ENCODE measurements at regions not wholly inside any gene's neighbourhood (a gene's known extent, or its start where the extent isn't known, plus 50 kb on each side); places are given as distances from the start of the nearest gene placed in this dataset.

GRCh38 chr9:115606838-115607237 is 488.9 kb upstream of the TNC start:
- TF ChIP-seq EZH2 (IDR thresholded peaks at IDR 0.05; ENCODE audit: insufficient read depth, poor library complexity, severe bottlenecking) (no peak), EZH2phosphoT487 (IDR thresholded peaks at IDR 0.05; ENCODE audit: insufficient read depth, low read depth) (no peak)
